K562 (cell line): ENCODE measurements at regions not wholly inside any gene's neighbourhood (a gene's known extent, or its start where the extent isn't known, plus 50 kb on each side); places are given as distances from the start of the nearest gene placed in this dataset.

ENCODE experiments used
- EGR1 ChIP-seq: fragments of 450-650 bp; conservative IDR thresholded peaks from 2 replicates; pipeline ENCODE4 v1.6.1; 2017; ENCODE audit warnings: mild to moderate bottlenecking
- ETV6 ChIP-seq, 3 experiments: fragments of 150-350 bp in 1 of 3; sonication (generic) in 1 of 3; formaldehyde crosslinking in 1 of 3; IDR thresholded peaks; 2 replicates each; pipeline versions ENCODE4 v1.6.1 to v1.8.0; 2014 to 2022; ENCODE audit warnings: borderline replicate concordance in 2 of 3, low read depth in 2 of 3, antibody characterized with exemption in 1 of 3, low read length in 1 of 3, mild to moderate bottlenecking in 1 of 3, missing genetic modification reagents in 1 of 3
- GABPB1 ChIP-seq: sonication (generic); formaldehyde crosslinking; IDR thresholded peaks from 2 replicates; pipeline ENCODE4 v1.8.0; 2022; ENCODE audit warnings: mild to moderate bottlenecking, missing genetic modification reagents
- KAT8 ChIP-seq: fragments of 450-650 bp; IDR thresholded peaks from 2 replicates; pipeline ENCODE4 v1.6.1; 2016; ENCODE audit warnings: low read depth, mild to moderate bottlenecking
- NFIC ChIP-seq: fragments of 450-650 bp; IDR thresholded peaks from 2 replicates; pipeline ENCODE4 v1.6.1; 2017; ENCODE audit warnings: mild to moderate bottlenecking, inconsistent platforms
- RCOR1 ChIP-seq, 2 experiments: IDR thresholded peaks; 2 replicates each; pipeline ENCODE4 v1.6.1; 2012; ENCODE audit warnings: low read depth in 2 of 2, low read length in 2 of 2, borderline replicate concordance in 1 of 2, improper control_type of control experiment in 1 of 2
- SIN3A ChIP-seq, 2 experiments: fragments of 150-350 bp in 1 of 2; IDR thresholded peaks; 2 replicates each; pipeline ENCODE4 v1.6.1; 2011 to 2016; ENCODE audit warnings: borderline replicate concordance in 2 of 2, low read depth in 2 of 2, low read length in 2 of 2, mild to moderate bottlenecking in 2 of 2, moderate library complexity in 2 of 2; ENCODE audit not compliant: control insufficient read depth in 1 of 2
- SOX6 ChIP-seq: fragments of 450-650 bp; IDR thresholded peaks from 2 replicates; pipeline ENCODE4 v1.6.1; 2014; ENCODE audit warnings: mild to moderate bottlenecking
- ZBTB7A ChIP-seq: IDR thresholded peaks from 2 replicates; pipeline ENCODE4 v1.6.1; 2011; ENCODE audit warnings: low read depth, mild to moderate bottlenecking, low read length, moderate library complexity, borderline replicate concordance; ENCODE audit not compliant: control insufficient read depth
- TF ChIP-seq, protein P1 (sequence below): fragments of 250-450 bp; sonication (Bioruptor Pico); IDR thresholded peaks from 2 replicates; pipeline ENCODE4 v1.5.0; 2022; ENCODE audit warnings: mild to moderate bottlenecking
- TF ChIP-seq, protein P2 (sequence below), 3 experiments: IDR thresholded peaks in 2 of 3; conservative IDR thresholded peaks in 1 of 3; 2 replicates each; pipeline ENCODE4 v1.5.1; 2011 to 2012; ENCODE audit warnings: low read length in 3 of 3, mild to moderate bottlenecking in 3 of 3, control low read depth in 2 of 3, improper control_type of control experiment in 1 of 3, inconsistent platforms in 1 of 3, low read depth in 1 of 3, mixed read lengths in 1 of 3, moderate library complexity in 1 of 3; ENCODE audit not compliant: insufficient read depth in 2 of 3
- TF ChIP-seq, protein P3 (sequence below): fragments of 250-450 bp; sonication (Bioruptor Pico); IDR thresholded peaks from 2 replicates; pipeline ENCODE4 v1.4.0; 2020
- TF ChIP-seq, protein P4 (sequence below): fragments of 450-650 bp; IDR thresholded peaks from 2 replicates; pipeline ENCODE4 v1.6.1; 2018; ENCODE audit not compliant: partially characterized antibody

DNA sequence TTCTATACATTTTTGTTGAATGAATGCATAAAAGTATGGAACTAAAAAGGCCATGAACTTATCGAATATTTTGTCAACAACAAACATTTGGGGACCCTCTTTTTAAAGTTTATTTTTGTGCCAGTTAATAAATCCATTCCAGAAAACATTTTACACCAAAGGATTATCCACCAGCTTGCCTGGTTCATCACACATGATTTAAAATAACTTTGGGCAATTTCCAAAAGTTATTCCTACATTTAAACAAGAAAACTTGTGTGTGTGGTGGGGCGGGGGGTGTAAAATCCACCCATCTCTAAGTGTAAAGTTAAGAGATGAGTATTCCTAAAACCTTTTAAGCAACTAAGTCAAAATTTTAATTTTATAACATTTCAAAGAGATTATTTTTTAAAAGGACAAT lies 224.5 kb upstream of the SNX7 start:
- TF ChIP-seq NFIC (no peak), RCOR1 (IDR thresholded peaks at IDR 0.05; ENCODE audit: borderline replicate concordance in 1 of 2, low read depth in 2 of 2, low read length in 2 of 2) (no peak), ZBTB7A (no peak), EGR1 (no peak), ETV6 (IDR thresholded peaks at IDR 0.05; ENCODE audit: borderline replicate concordance in 1 of 2, low read depth in 2 of 2, low read length in 1 of 2) (no peak), ETV6 (CRISPR knock-in tag; IDR thresholded peaks at IDR 0.05; ENCODE audit: borderline replicate concordance) (no peak), KAT8 (no peak), GABPB1 (CRISPR knock-in tag) (no peak), SOX6 (no peak), SIN3A (IDR thresholded peaks at IDR 0.05; ENCODE audit: borderline replicate concordance in 2 of 2, control insufficient read depth in 1 of 2, low read depth in 2 of 2, low read length in 2 of 2) (no peak)
- TF ChIP-seq, protein P1, sequence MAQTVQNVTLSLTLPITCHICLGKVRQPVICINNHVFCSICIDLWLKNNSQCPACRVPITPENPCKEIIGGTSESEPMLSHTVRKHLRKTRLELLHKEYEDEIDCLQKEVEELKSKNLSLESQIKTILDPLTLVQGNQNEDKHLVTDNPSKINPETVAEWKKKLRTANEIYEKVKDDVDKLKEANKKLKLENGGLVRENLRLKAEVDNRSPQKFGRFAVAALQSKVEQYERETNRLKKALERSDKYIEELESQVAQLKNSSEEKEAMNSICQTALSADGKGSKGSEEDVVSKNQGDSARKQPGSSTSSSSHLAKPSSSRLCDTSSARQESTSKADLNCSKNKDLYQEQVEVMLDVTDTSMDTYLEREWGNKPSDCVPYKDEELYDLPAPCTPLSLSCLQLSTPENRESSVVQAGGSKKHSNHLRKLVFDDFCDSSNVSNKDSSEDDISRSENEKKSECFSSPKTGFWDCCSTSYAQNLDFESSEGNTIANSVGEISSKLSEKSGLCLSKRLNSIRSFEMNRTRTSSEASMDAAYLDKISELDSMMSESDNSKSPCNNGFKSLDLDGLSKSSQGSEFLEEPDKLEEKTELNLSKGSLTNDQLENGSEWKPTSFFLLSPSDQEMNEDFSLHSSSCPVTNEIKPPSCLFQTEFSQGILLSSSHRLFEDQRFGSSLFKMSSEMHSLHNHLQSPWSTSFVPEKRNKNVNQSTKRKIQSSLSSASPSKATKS (CRISPR knock-in tag), result no peak
- TF ChIP-seq, protein P2, sequence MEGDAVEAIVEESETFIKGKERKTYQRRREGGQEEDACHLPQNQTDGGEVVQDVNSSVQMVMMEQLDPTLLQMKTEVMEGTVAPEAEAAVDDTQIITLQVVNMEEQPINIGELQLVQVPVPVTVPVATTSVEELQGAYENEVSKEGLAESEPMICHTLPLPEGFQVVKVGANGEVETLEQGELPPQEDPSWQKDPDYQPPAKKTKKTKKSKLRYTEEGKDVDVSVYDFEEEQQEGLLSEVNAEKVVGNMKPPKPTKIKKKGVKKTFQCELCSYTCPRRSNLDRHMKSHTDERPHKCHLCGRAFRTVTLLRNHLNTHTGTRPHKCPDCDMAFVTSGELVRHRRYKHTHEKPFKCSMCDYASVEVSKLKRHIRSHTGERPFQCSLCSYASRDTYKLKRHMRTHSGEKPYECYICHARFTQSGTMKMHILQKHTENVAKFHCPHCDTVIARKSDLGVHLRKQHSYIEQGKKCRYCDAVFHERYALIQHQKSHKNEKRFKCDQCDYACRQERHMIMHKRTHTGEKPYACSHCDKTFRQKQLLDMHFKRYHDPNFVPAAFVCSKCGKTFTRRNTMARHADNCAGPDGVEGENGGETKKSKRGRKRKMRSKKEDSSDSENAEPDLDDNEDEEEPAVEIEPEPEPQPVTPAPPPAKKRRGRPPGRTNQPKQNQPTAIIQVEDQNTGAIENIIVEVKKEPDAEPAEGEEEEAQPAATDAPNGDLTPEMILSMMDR (IDR thresholded peaks at IDR 0.05 in 2 of 3, conservative IDR thresholded peaks at IDR 0.05 in 1 of 3; ENCODE audit: insufficient read depth in 2 of 3, low read depth in 1 of 3, low read length in 3 of 3), result no peak
- TF ChIP-seq, protein P3, sequence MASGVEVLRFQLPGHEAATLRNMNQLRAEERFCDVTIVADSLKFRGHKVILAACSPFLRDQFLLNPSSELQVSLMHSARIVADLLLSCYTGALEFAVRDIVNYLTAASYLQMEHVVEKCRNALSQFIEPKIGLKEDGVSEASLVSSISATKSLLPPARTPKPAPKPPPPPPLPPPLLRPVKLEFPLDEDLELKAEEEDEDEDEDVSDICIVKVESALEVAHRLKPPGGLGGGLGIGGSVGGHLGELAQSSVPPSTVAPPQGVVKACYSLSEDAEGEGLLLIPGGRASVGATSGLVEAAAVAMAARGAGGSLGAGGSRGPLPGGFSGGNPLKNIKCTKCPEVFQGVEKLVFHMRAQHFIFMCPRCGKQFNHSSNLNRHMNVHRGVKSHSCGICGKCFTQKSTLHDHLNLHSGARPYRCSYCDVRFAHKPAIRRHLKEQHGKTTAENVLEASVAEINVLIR (CRISPR knock-in tag), result no peak
- TF ChIP-seq, protein P4, sequence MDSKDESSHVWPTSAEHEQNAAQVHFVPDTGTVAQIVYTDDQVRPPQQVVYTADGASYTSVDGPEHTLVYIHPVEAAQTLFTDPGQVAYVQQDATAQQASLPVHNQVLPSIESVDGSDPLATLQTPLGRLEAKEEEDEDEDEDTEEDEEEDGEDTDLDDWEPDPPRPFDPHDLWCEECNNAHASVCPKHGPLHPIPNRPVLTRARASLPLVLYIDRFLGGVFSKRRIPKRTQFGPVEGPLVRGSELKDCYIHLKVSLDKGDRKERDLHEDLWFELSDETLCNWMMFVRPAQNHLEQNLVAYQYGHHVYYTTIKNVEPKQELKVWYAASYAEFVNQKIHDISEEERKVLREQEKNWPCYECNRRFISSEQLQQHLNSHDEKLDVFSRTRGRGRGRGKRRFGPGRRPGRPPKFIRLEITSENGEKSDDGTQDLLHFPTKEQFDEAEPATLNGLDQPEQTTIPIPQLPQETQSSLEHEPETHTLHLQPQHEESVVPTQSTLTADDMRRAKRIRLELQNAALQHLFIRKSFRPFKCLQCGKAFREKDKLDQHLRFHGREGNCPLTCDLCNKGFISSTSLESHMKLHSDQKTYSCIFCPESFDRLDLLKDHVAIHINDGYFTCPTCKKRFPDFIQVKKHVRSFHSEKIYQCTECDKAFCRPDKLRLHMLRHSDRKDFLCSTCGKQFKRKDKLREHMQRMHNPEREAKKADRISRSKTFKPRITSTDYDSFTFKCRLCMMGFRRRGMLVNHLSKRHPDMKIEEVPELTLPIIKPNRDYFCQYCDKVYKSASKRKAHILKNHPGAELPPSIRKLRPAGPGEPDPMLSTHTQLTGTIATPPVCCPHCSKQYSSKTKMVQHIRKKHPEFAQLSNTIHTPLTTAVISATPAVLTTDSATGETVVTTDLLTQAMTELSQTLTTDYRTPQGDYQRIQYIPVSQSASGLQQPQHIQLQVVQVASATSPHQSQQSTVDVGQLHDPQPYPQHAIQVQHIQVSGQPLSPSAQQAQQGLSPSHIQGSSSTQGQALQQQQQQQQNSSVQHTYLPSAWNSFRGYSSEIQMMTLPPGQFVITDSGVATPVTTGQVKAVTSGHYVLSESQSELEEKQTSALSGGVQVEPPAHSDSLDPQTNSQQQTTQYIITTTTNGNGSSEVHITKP, result no peak
